Parathyroid adenoma (tissue), 2 donors: ENCODE measurements at regions not wholly inside any gene's neighbourhood (a gene's known extent, or its start where the extent isn't known, plus 50 kb on each side); places are given as distances from the start of the nearest gene placed in this dataset.

Experiments
- H2AFZ ChIP-seq: fragments of 300-600 bp; sonication (generic); one replicate; pipeline ENCODE4 v1.7.0; 2017; ENCODE audit warnings: antibody characterized with exemption, mild to moderate bottlenecking
- H3K27ac ChIP-seq: fragments of 300-600 bp; sonication (generic); one replicate; pipeline ENCODE4 v1.7.0; 2017
- H3K27me3 ChIP-seq: fragments of 300-600 bp; sonication (generic); one replicate; pipeline ENCODE4 v1.7.0; 2017; ENCODE audit warnings: low read length; ENCODE audit not compliant: control insufficient read depth, insufficient read depth
- H3K36me3 ChIP-seq: fragments of 300-600 bp; sonication (generic); one replicate; pipeline ENCODE4 v1.7.0; 2017; ENCODE audit warnings: low read length; ENCODE audit not compliant: control insufficient read depth, insufficient read depth
- H3K4me1 ChIP-seq: fragments of 300-600 bp; sonication (generic); one replicate; pipeline ENCODE4 v1.7.0; 2017; ENCODE audit warnings: control low read depth
- H3K4me2 ChIP-seq: fragments of 300-600 bp; sonication (generic); one replicate; pipeline ENCODE4 v1.7.0; 2017; ENCODE audit warnings: low read length
- H3K4me3 ChIP-seq: fragments of 300-600 bp; sonication (generic); one replicate; pipeline ENCODE4 v1.7.0; 2017; ENCODE audit warnings: low read depth, low read length
- H3K79me2 ChIP-seq: fragments of 300-600 bp; sonication (generic); one replicate; pipeline ENCODE4 v1.7.0; 2017; ENCODE audit warnings: control low read depth
- H3K9ac ChIP-seq: fragments of 300-600 bp; sonication (generic); one replicate; pipeline ENCODE4 v1.7.0; 2017; ENCODE audit warnings: mild to moderate bottlenecking
- H3K9me3 ChIP-seq: fragments of 300-600 bp; sonication (generic); one replicate; pipeline ENCODE4 v1.7.0; 2017; ENCODE audit warnings: low read length; ENCODE audit not compliant: control insufficient read depth
- CTCF ChIP-seq: fragments of 300-600 bp; sonication (generic); IDR thresholded peaks from one replicate; pipeline ENCODE4 v1.7.0; 2017; ENCODE audit warnings: antibody characterized with exemption, mild to moderate bottlenecking
- donor health status: primary hyperparathyroidism.

GRCh38 chr5:86175224-86175623 is 442.5 kb upstream of the COX7C start:
- Histone ChIP-seq H3K27me3 (no peaks in the 10 kb centered on the region), H3K4me3 (no peak overlapping the region), H3K4me1 (no peaks in the 10 kb centered on the region), H3K9me3 (no peaks in the 10 kb centered on the region), H2AFZ (no peak overlapping the region), H3K9ac (no peak overlapping the region), H3K36me3 (no peaks in the 10 kb centered on the region), H3K4me2 (no peak overlapping the region), H3K79me2 (no peaks in the 10 kb centered on the region), H3K27ac (no peak overlapping the region)
- no peak for TF ChIP-seq CTCF

GRCh38 chr5:86199287-86199686 is 418.5 kb upstream of the COX7C start:
- H3K9me3 ChIP-seq, result no peaks in the 10 kb centered on the region
- no peak overlapping the region for H3K4me3 ChIP-seq
- no peaks in the 10 kb centered on the region for H3K27me3 ChIP-seq
- H3K36me3 ChIP-seq, result no peaks in the 10 kb centered on the region
- no peak overlapping the region for H3K27ac ChIP-seq
- H3K4me2 ChIP-seq, result no peak overlapping the region
- no peaks in the 10 kb centered on the region for H3K4me1 ChIP-seq
- no peak overlapping the region for H3K9ac ChIP-seq
- H3K79me2 ChIP-seq, result no peaks in the 10 kb centered on the region
- no peak overlapping the region for H2AFZ ChIP-seq
- TF ChIP-seq CTCF, result no peak

- H3K4me2 ChIP-seq, result no peak overlapping the region
Observed at GRCh38 chr5:86228147-86228546, 389.6 kb upstream of the COX7C start.

GRCh38 chr5:86232246-86232645 is 385.5 kb upstream of the COX7C start:
- Histone ChIP-seq H3K36me3 (no peaks in the 10 kb centered on the region), H3K27me3 (no peaks in the 10 kb centered on the region), H3K4me2 (no peak overlapping the region), H3K79me2 (no peaks in the 10 kb centered on the region), H3K9me3 (no peaks in the 10 kb centered on the region), H3K27ac (no peak overlapping the region), H3K9ac (no peak overlapping the region), H3K4me1 (no peaks in the 10 kb centered on the region), H3K4me3 (no peak overlapping the region), H2AFZ (no peak overlapping the region)
- no peak for TF ChIP-seq CTCF

More at GRCh38 chr5:86228147-86228546, 389.6 kb upstream of the COX7C start:
- H3K79me2 ChIP-seq, result no peaks in the 10 kb centered on the region
- TF ChIP-seq CTCF, result no peak
- no peak overlapping the region for H3K4me3 ChIP-seq
- no peak overlapping the region for H3K27ac ChIP-seq
- no peaks in the 10 kb centered on the region for H3K36me3 ChIP-seq
- no peaks in the 10 kb centered on the region for H3K4me1 ChIP-seq
- no peak overlapping the region for H3K9ac ChIP-seq
- no peak overlapping the region for H2AFZ ChIP-seq
- no peaks in the 10 kb centered on the region for H3K9me3 ChIP-seq
- H3K27me3 ChIP-seq, result no peaks in the 10 kb centered on the region

- H3K9ac ChIP-seq, result no peak overlapping the region
- H3K36me3 ChIP-seq, result no peaks in the 10 kb centered on the region
- no peaks in the 10 kb centered on the region for H3K27me3 ChIP-seq
- no peaks in the 10 kb centered on the region for H3K4me1 ChIP-seq
- no peaks in the 10 kb centered on the region for H3K9me3 ChIP-seq
- no peak overlapping the region for H3K4me2 ChIP-seq
- no peak overlapping the region for H3K4me3 ChIP-seq
- H2AFZ ChIP-seq, result no peak overlapping the region
- no peak for TF ChIP-seq CTCF
- H3K79me2 ChIP-seq, result no peaks in the 10 kb centered on the region
- H3K27ac ChIP-seq, result no peak overlapping the region
Observed at GRCh38 chr5:86244153-86244552, 373.6 kb upstream of the COX7C start.
